GM10266 (cell line): ENCODE measurements at regions not wholly inside any gene's neighbourhood (a gene's known extent, or its start where the extent isn't known, plus 50 kb on each side); places are given as distances from the start of the nearest gene placed in this dataset.
"Not testable (repeated sequence)": the region's sequence is repeated elsewhere in the genome, so short reads cannot be mapped to it uniquely, and the experiment has no call there.

Experiments used
- DNase-seq: peaks from one replicate; pipeline ENCODE4 v3.0.0; 2012; ENCODE audit errors: extremely low spot score
- TF ChIP-seq, protein P1 (sequence below): IDR thresholded peaks from 2 replicates; pipeline ENCODE4 v1.5.1; 2012; ENCODE audit warnings: mild to moderate bottlenecking, low read depth; ENCODE audit not compliant: control insufficient read depth, insufficient read depth; ENCODE audit errors: missing control alignments

DNA sequence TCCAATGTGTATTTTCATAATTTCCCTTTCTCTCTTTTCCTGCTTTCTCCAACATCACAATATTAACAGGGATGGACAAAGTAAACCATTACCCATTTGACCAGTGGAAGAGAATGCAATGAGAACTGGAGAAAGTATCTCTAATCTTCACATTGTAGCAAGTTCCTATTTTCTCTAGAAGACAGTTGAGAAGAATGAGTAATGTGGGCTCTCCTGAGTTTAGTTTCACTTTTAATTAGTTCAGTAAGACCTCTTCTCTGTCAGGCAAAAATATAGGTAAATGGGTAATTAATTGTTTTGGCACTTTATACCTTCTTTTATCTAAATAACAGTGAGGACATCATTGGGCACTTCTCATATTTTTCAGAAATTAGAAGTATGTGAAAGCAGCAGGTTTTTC lies 602.0 kb downstream of the GLUD2 start:
- TF ChIP-seq, protein P1, sequence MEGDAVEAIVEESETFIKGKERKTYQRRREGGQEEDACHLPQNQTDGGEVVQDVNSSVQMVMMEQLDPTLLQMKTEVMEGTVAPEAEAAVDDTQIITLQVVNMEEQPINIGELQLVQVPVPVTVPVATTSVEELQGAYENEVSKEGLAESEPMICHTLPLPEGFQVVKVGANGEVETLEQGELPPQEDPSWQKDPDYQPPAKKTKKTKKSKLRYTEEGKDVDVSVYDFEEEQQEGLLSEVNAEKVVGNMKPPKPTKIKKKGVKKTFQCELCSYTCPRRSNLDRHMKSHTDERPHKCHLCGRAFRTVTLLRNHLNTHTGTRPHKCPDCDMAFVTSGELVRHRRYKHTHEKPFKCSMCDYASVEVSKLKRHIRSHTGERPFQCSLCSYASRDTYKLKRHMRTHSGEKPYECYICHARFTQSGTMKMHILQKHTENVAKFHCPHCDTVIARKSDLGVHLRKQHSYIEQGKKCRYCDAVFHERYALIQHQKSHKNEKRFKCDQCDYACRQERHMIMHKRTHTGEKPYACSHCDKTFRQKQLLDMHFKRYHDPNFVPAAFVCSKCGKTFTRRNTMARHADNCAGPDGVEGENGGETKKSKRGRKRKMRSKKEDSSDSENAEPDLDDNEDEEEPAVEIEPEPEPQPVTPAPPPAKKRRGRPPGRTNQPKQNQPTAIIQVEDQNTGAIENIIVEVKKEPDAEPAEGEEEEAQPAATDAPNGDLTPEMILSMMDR = no peak
- no peak for DNase-seq

DNA sequence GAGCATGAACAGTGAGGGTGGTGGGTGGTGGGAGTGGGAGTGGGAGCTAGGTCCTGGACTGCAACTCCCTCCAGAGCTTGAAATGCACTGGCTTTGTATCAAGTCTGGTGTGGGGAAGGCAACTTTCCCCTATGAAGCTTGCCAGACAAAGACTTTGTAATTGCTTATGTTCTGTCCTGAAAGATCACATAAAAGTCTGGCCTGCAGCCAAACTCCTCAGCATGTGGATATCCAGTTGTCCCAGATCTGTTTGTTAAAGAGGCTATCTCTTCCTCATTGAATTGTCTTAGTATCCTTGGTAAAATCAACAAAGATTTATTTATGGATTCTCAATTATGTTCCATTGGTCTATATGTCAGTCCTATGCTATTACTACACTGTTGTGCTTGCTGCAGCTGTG lies 607.9 kb downstream of the GLUD2 start:
- DNase-seq = no peak

DNA sequence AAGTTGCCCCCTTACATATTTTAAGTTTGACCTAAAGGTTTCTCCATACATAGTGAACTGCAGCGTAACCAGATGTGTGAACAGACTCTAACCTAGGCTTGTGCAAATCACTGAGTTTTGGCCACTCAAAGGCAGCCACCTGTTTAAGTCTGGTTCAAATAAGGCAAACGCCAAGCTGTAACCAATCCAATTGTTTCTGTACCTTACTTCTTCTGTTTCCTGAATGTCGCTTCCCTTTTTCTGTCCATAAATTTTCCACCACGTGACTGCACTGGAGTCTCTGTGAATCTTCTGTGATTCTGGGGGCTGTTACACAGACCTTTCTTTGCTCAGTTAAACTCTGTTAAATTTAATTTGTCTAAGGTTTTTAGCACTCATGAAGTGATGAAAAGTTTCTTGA lies 618.8 kb downstream of the GLUD2 start:
- DNase-seq = no peak
- TF ChIP-seq, protein P1 = no peak

More for the DNA sequence above, 607.9 kb downstream of the GLUD2 start:
- TF ChIP-seq, protein P1 = no peak

DNA sequence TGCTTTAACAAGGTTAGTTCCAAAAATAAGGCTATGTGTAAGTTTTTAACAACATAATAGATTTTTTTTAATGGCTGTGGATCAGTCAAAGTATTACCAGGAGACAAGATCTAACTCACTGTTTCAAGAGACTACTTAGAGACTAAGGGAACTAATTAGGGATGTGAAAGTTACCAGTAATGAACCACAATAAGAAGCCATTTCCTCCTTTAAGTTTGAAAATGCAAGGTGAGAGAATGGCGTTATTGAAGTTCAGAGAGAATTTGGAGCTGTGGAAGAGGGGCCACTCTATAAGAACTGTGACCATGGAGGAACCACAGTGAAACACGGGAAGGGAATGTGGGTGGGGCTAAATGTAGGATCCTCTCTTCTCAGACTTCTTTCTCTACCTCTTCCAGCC lies 624.2 kb downstream of the GLUD2 start:
- no peak for DNase-seq
- TF ChIP-seq, protein P1 = no peak

DNA sequence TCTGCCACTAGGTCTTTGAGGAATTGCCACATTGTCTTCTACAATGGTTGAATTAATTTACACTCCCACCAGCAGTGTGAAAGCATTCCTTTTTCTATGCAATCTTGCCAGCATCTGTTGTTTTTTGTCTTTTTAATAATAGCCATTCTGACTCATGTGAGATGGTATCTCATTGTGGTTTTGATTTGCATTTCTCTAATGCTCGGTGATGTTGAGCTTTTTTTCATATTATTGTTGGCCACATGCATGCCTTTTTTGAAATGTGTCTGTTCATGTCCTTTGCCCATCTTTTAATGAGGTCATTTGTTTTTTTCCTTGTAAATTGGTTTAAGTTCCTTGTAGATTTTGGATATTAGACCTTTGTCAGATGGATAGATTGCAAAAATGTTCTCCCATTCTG lies 661.8 kb downstream of the GLUD2 start:
- not testable (repeated sequence) for DNase-seq

DNA sequence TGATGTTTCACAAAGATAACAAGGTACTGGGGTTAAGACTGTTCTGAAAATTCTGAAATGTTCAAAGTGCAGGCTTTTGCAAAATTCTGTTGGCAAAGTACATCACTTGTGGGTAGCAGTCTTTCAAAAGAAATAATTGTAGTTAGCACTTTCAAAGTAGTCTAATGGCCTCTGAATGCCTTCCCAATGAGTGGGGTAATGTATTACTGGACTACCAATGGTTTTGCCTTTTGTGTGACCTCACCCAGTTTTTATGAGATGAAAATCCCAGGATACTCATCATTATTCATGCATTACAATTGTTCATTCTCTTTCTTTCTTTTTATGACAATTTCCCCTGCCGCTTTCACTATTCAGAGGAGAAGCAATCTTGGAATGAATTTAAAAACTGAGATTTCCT lies 686.1 kb downstream of the GLUD2 start:
- TF ChIP-seq, protein P1 = no peak
- DNase-seq = no peak

DNA sequence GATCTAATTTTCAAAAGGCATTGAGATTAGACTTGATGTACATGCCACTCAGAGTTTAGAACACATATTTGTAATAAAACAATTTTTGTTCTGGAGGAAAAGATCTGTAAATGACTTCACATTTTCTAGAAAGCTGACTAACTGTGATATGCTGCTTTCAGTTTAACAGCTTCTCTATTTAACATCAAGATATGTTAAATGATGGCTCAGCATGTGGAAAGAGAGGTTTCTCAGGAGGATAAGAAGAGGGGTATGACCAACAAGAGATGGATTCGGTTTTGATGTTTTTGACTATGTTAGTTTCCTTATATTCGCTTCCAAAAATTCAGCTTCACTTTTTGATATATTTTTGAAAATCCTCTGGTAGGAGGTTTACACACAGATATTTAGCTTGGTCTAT lies 698.7 kb downstream of the GLUD2 start:
- TF ChIP-seq, protein P1 = no peak
- DNase-seq = no peak

DNA sequence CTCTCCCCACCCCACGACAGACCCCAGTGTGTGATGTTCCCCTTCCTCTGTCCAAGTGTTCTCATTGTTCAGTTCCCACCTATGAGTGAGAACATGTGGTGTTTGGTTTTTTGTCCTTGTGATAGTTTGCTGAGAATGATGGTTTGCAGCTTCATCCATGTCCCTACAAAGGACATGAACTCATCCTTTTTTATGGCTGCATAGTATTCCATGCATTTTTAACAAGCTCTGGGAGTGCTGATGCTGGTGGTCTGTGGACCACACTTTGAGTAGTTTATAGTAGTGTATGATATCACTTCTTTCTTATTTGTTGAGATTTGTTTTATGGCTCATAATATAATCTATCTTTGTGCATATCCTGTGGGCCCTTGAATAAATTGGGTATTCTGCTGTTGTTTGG lies 706.2 kb downstream of the GLUD2 start:
- DNase-seq = not testable (repeated sequence)
